ENCODE measurements at regions not wholly inside any gene's neighbourhood (a gene's known extent, or its start where the extent isn't known, plus 50 kb on each side); places are given as distances from the start of the nearest gene placed in this dataset.

- Histone ChIP-seq H3K4me3 (ENCODE audit: low read depth, low read length) (no peak overlapping the region), H3K27me3 (ENCODE audit: control insufficient read depth, insufficient read depth, low read length) (no peaks in the 10 kb centered on the region), H3K36me3 (ENCODE audit: control insufficient read depth, insufficient read depth, low read length) (no peaks in the 10 kb centered on the region)
- FAIRE-seq = no peak
- TF ChIP-seq CTCF (IDR thresholded peaks at IDR 0.05; ENCODE audit: insufficient read depth, low read length, severe bottlenecking) = no peak
- DNase-seq (ENCODE audit: low read depth) = no peak
Measured at GRCh38 chr5:3278643-3279042, 317.0 kb upstream of the IRX1 start.

- FAIRE-seq (no peak), DNase-seq (ENCODE audit: low read depth) (no peak)
- H3K36me3 ChIP-seq (ENCODE audit: control insufficient read depth, insufficient read depth, low read length) = no peaks in the 10 kb centered on the region
- H3K27me3 ChIP-seq (ENCODE audit: control insufficient read depth, insufficient read depth, low read length) = no peaks in the 10 kb centered on the region
- TF ChIP-seq CTCF (IDR thresholded peaks at IDR 0.05; ENCODE audit: insufficient read depth, low read length, severe bottlenecking) = no peak
- H3K4me3 ChIP-seq (ENCODE audit: low read depth, low read length) = no peak overlapping the region
Measured at GRCh38 chr5:3277590-3278196, 317.9 kb upstream of the IRX1 start.

- FAIRE-seq = no peak
- no peaks in the 10 kb centered on the region for H3K36me3 ChIP-seq (ENCODE audit: control insufficient read depth, insufficient read depth, low read length)
- H3K27me3 ChIP-seq (ENCODE audit: control insufficient read depth, insufficient read depth, low read length) = no peaks in the 10 kb centered on the region
- DNase-seq (ENCODE audit: low read depth) = no peak
- H3K4me3 ChIP-seq (ENCODE audit: low read depth, low read length) = no peak overlapping the region
- no peak for TF ChIP-seq CTCF (IDR thresholded peaks at IDR 0.05; ENCODE audit: insufficient read depth, low read length, severe bottlenecking)
Measured at GRCh38 chr5:3276896-3277295, 318.7 kb upstream of the IRX1 start.

- TF ChIP-seq CTCF (IDR thresholded peaks at IDR 0.05; ENCODE audit: insufficient read depth, low read length, severe bottlenecking) = no peak
- H3K36me3 ChIP-seq (ENCODE audit: control insufficient read depth, insufficient read depth, low read length) = no peaks in the 10 kb centered on the region
- H3K4me3 ChIP-seq (ENCODE audit: low read depth, low read length) = no peak overlapping the region
- DNase-seq (ENCODE audit: low read depth) (no peak), FAIRE-seq (no peak)
- H3K27me3 ChIP-seq (ENCODE audit: control insufficient read depth, insufficient read depth, low read length) = no peaks in the 10 kb centered on the region
Measured at GRCh38 chr5:3269395-3270169, 326.1 kb upstream of the IRX1 start.

- FAIRE-seq (no peak), DNase-seq (ENCODE audit: low read depth) (no peak)
- no peaks in the 10 kb centered on the region for H3K27me3 ChIP-seq (ENCODE audit: control insufficient read depth, insufficient read depth, low read length)
- TF ChIP-seq CTCF (IDR thresholded peaks at IDR 0.05; ENCODE audit: insufficient read depth, low read length, severe bottlenecking) = no peak
- H3K4me3 ChIP-seq (ENCODE audit: low read depth, low read length) = no peak overlapping the region
- no peaks in the 10 kb centered on the region for H3K36me3 ChIP-seq (ENCODE audit: control insufficient read depth, insufficient read depth, low read length)
Measured at GRCh38 chr5:3268760-3269330, 326.8 kb upstream of the IRX1 start.
